IPS-20b (cell line): ENCODE measurements at regions not wholly inside any gene's neighbourhood (a gene's known extent, or its start where the extent isn't known, plus 50 kb on each side); places are given as distances from the start of the nearest gene placed in this dataset.

Experiments
- H3K27ac ChIP-seq: one replicate; pipeline ENCODE4 v1.5.1; 2013; ENCODE audit warnings: low read length
- H3K27me3 ChIP-seq: 2 replicates; pipeline ENCODE4 v1.6.1; 2013; ENCODE audit warnings: mild to moderate bottlenecking, low read length, inconsistent platforms; ENCODE audit not compliant: insufficient read depth
- H3K36me3 ChIP-seq: 2 replicates; pipeline ENCODE4 v1.6.1; 2013; ENCODE audit warnings: low read depth, mild to moderate bottlenecking, inconsistent platforms, low read length, moderate library complexity; ENCODE audit not compliant: insufficient read depth
- H3K4me1 ChIP-seq: 2 replicates; pipeline ENCODE4 v1.6.1; 2013; ENCODE audit warnings: mild to moderate bottlenecking, control low read depth, inconsistent platforms, low read length, moderate library complexity; ENCODE audit not compliant: insufficient read depth
- H3K4me3 ChIP-seq: 2 replicates; pipeline ENCODE4 v1.5.1; 2013; ENCODE audit warnings: mild to moderate bottlenecking, low read length, inconsistent platforms
- H3K9ac ChIP-seq: 2 replicates; pipeline ENCODE4 v1.6.1; 2013; ENCODE audit warnings: low read depth, mild to moderate bottlenecking, inconsistent platforms, low read length, moderate library complexity
- H3K9me3 ChIP-seq: 2 replicates; pipeline ENCODE4 v1.6.1; 2013; ENCODE audit warnings: mild to moderate bottlenecking, low read depth, low read length, inconsistent platforms; ENCODE audit not compliant: insufficient read depth

GRCh38 chr12:93144109-93144508, 215.0 kb upstream of the EEA1 start:
- H3K9ac ChIP-seq, result no peak overlapping the region
- no peak overlapping the region for H3K27ac ChIP-seq
- H3K27me3 ChIP-seq, result no peaks in the 10 kb centered on the region
- no peak overlapping the region for H3K4me3 ChIP-seq
- H3K4me1 ChIP-seq, result no peaks in the 10 kb centered on the region
- H3K9me3 ChIP-seq, result no peaks in the 10 kb centered on the region
- H3K36me3 ChIP-seq, result no peaks in the 10 kb centered on the region

GRCh38 chr12:93145086-93145485, 216.0 kb upstream of the EEA1 start:
- Histone ChIP-seq H3K9me3 (no peaks in the 10 kb centered on the region), H3K4me3 (no peak overlapping the region), H3K36me3 (no peaks in the 10 kb centered on the region), H3K4me1 (no peaks in the 10 kb centered on the region), H3K27me3 (no peaks in the 10 kb centered on the region), H3K9ac (no peak overlapping the region), H3K27ac (no peak overlapping the region)

- no peak overlapping the region for H3K9ac ChIP-seq
- no peak overlapping the region for H3K27ac ChIP-seq
- no peaks in the 10 kb centered on the region for H3K4me1 ChIP-seq
- no peaks in the 10 kb centered on the region for H3K9me3 ChIP-seq
- H3K27me3 ChIP-seq, result no peaks in the 10 kb centered on the region
- no peak overlapping the region for H3K4me3 ChIP-seq
- H3K36me3 ChIP-seq, result no peaks in the 10 kb centered on the region
Observed at GRCh38 chr12:93146263-93146939, 217.3 kb upstream of the EEA1 start.

GRCh38 chr12:93146970-93147369, 217.9 kb upstream of the EEA1 start:
- Histone ChIP-seq H3K4me1 (no peaks in the 10 kb centered on the region), H3K27ac (no peak overlapping the region), H3K27me3 (no peaks in the 10 kb centered on the region), H3K9me3 (no peaks in the 10 kb centered on the region), H3K4me3 (no peak overlapping the region), H3K9ac (no peak overlapping the region), H3K36me3 (no peaks in the 10 kb centered on the region)

GRCh38 chr12:93148412-93148811, 219.3 kb upstream of the EEA1 start:
- Histone ChIP-seq H3K27me3 (no peaks in the 10 kb centered on the region), H3K36me3 (no peaks in the 10 kb centered on the region), H3K9me3 (no peaks in the 10 kb centered on the region), H3K4me3 (no peak overlapping the region), H3K4me1 (no peaks in the 10 kb centered on the region), H3K9ac (no peak overlapping the region), H3K27ac (no peak overlapping the region)

- no peaks in the 10 kb centered on the region for H3K9me3 ChIP-seq
- no peak overlapping the region for H3K9ac ChIP-seq
- H3K4me3 ChIP-seq, result no peak overlapping the region
- H3K27ac ChIP-seq, result no peak overlapping the region
- H3K4me1 ChIP-seq, result no peaks in the 10 kb centered on the region
- H3K27me3 ChIP-seq, result no peaks in the 10 kb centered on the region
- H3K36me3 ChIP-seq, result no peaks in the 10 kb centered on the region
Observed at GRCh38 chr12:93149229-93149628, 220.1 kb upstream of the EEA1 start.

- Histone ChIP-seq H3K9me3 (no peaks in the 10 kb centered on the region), H3K27ac (no peak overlapping the region), H3K36me3 (no peaks in the 10 kb centered on the region), H3K4me3 (no peak overlapping the region), H3K27me3 (no peaks in the 10 kb centered on the region), H3K9ac (no peak overlapping the region), H3K4me1 (no peaks in the 10 kb centered on the region)
Observed at GRCh38 chr12:93151079-93151762, 222.1 kb upstream of the EEA1 start.

GRCh38 chr12:93152617-93153016, 223.5 kb upstream of the EEA1 start:
- H3K4me3 ChIP-seq, result no peak overlapping the region
- no peaks in the 10 kb centered on the region for H3K9me3 ChIP-seq
- H3K27ac ChIP-seq, result no peak overlapping the region
- H3K9ac ChIP-seq, result no peak overlapping the region
- H3K4me1 ChIP-seq, result no peaks in the 10 kb centered on the region
- no peaks in the 10 kb centered on the region for H3K27me3 ChIP-seq
- H3K36me3 ChIP-seq, result no peaks in the 10 kb centered on the region

- H3K27me3 ChIP-seq, result no peaks in the 10 kb centered on the region
- no peak overlapping the region for H3K27ac ChIP-seq
- H3K9ac ChIP-seq, result no peak overlapping the region
- no peaks in the 10 kb centered on the region for H3K36me3 ChIP-seq
- peaks cover 2% of the 10 kb centered on the region; the same call in 1 of the 2 replicates for H3K9me3 ChIP-seq
- no peaks in the 10 kb centered on the region for H3K4me1 ChIP-seq
- no peak overlapping the region for H3K4me3 ChIP-seq
Observed at GRCh38 chr12:93153321-93153720, 224.2 kb upstream of the EEA1 start.

- H3K27me3 ChIP-seq, result no peaks in the 10 kb centered on the region
- no peak overlapping the region for H3K9ac ChIP-seq
- H3K9me3 ChIP-seq, result peaks cover 9% of the 10 kb centered on the region; the same call in 1 of the 2 replicates
- no peak overlapping the region for H3K27ac ChIP-seq
- H3K4me3 ChIP-seq, result no peak overlapping the region
- no peaks in the 10 kb centered on the region for H3K4me1 ChIP-seq
- H3K36me3 ChIP-seq, result no peaks in the 10 kb centered on the region
Observed at GRCh38 chr12:93154096-93154728, 223.5 kb upstream of the NUDT4 start.

- Histone ChIP-seq H3K36me3 (no peaks in the 10 kb centered on the region), H3K27me3 (no peaks in the 10 kb centered on the region), H3K4me3 (no peak overlapping the region), H3K9me3 (peaks cover 9% of the 10 kb centered on the region; the same call in 1 of the 2 replicates), H3K9ac (no peak overlapping the region), H3K27ac (no peak overlapping the region), H3K4me1 (no peaks in the 10 kb centered on the region)
Observed at GRCh38 chr12:93154753-93155480, 222.8 kb upstream of the NUDT4 start.
